ENCODE measurements at regions not wholly inside any gene's neighbourhood (a gene's known extent, or its start where the extent isn't known, plus 50 kb on each side); places are given as distances from the start of the nearest gene placed in this dataset.

DNA sequence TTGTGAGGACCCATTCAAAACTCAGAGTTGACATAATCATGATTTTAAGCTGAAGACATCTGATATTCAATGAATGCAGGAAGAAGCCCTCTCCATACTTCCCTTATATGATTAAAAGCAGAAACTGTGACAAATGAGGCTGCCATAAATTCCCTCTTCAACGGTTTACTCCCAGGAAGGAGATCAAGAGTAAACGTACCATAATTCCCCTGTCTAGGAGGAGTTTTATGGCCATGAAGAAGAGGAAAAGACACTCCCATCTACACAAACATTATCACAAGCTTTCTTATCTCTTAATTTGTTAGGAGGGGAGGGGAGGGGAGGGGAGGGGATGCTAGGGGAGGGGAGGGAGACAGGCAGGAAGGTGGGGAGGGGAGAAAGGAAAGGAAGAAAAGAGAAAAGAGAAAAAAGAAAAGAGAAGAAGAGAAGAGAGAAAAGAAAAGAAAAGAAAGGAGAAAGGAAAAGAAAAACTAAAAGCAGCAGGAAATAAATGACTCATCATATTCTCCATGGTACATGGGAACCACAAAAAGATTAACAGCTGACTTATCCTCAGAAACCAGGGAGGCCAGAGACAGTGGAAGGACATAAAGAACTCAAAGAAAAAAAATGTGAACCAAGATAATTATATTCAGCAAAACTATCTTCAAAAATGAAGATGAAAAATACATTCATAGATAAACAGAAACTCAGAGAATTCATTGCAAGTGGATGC, 121.6 kb downstream of the ALOX5 start:
- no peak overlapping the region for H3K4me3 ChIP-seq (ENCODE audit: low read length, poor library complexity, severe bottlenecking)
- H2AFZ ChIP-seq (ENCODE audit: low read length): no peak overlapping the region
- H3K27me3 ChIP-seq (ENCODE audit: insufficient read depth, low read length, poor library complexity, severe bottlenecking): no peaks in the 10 kb centered on the region
- no peak overlapping the region for H3K4me2 ChIP-seq (ENCODE audit: low read depth, low read length, poor library complexity, severe bottlenecking)
- H3K36me3 ChIP-seq (ENCODE audit: insufficient read depth, low read length): no peaks in the 10 kb centered on the region
- no peak overlapping the region for H3K9ac ChIP-seq (ENCODE audit: low read depth, low read length, poor library complexity, severe bottlenecking)
- H3K79me2 ChIP-seq (ENCODE audit: insufficient read depth, low read length): no peaks in the 10 kb centered on the region
- no peaks in the 10 kb centered on the region for H3K4me1 ChIP-seq (ENCODE audit: insufficient read depth, low read length, poor library complexity, severe bottlenecking)
- no peaks in the 10 kb centered on the region for H3F3A ChIP-seq (ENCODE audit: low read depth)
- no peaks in the 10 kb centered on the region for H4K20me1 ChIP-seq (ENCODE audit: insufficient read depth, low read length, poor library complexity, severe bottlenecking)
- H3K9me3 ChIP-seq (ENCODE audit: insufficient read depth, low read depth, low read length): peaks cover 7% of the 10 kb centered on the region; the same call in 1 of the 2 replicates
- TF ChIP-seq, protein P1, sequence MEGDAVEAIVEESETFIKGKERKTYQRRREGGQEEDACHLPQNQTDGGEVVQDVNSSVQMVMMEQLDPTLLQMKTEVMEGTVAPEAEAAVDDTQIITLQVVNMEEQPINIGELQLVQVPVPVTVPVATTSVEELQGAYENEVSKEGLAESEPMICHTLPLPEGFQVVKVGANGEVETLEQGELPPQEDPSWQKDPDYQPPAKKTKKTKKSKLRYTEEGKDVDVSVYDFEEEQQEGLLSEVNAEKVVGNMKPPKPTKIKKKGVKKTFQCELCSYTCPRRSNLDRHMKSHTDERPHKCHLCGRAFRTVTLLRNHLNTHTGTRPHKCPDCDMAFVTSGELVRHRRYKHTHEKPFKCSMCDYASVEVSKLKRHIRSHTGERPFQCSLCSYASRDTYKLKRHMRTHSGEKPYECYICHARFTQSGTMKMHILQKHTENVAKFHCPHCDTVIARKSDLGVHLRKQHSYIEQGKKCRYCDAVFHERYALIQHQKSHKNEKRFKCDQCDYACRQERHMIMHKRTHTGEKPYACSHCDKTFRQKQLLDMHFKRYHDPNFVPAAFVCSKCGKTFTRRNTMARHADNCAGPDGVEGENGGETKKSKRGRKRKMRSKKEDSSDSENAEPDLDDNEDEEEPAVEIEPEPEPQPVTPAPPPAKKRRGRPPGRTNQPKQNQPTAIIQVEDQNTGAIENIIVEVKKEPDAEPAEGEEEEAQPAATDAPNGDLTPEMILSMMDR (conservative IDR thresholded peaks at IDR 0.05; ENCODE audit: low read length): no peak
- TF ChIP-seq EZH2phosphoT487 (IDR thresholded peaks at IDR 0.05; ENCODE audit: borderline replicate concordance): no peak
- H3K9me2 ChIP-seq (replicated peaks; ENCODE audit: low read depth, low read length): no peaks in the 10 kb centered on the region
